ENCODE measurements at regions not wholly inside any gene's neighbourhood (a gene's known extent, or its start where the extent isn't known, plus 50 kb on each side); places are given as distances from the start of the nearest gene placed in this dataset.
"Not testable (repeated sequence)": the region's sequence is repeated elsewhere in the genome, so short reads cannot be mapped to it uniquely, and the experiment has no call there.

DNA sequence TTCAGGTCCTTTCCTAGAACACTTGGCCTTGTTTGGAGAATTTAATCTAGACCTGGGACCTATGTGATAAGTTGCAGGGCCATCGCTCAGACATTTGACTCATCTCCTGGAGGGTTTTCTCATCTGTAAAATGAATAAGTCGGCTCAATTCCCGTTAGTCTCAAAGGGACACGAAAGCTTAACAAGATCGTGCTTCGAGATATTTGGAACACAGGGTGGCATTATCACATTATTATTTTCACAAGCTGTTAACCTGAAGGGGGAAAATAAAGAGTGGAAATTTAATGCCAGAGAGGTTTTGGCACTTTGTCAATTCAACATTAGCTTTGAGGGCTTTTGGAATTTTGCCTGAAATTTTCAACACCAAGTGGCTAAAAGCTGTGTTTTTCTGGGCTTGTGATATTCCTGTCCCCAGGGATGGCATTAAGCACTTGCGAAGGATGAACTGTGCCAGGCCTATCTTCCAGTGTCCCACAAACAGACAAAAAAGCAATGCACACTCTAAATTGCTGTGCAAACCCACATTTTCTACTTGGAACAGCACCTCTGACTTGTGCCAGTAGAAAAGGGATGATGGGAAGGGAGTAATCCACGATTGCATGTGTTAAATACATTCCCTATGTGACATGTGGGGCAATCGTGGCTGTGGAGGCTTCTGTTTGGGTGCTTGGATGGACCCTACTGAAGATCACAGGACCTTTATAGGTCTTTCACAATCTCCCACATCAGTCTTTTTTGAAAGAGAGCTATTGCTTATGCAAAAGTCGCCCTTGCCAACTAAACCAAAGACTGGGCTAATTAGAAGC is 478.7 kb downstream of the MFSD1 start:
- peaks cover 6% of the 10 kb centered on the region for H3K27me3 Mint-ChIP-seq (ENCODE audit: low read depth)
- no peaks in the 10 kb centered on the region for H3K36me3 Mint-ChIP-seq (ENCODE audit: low read depth)
- peaks cover 1% of the 10 kb centered on the region for H3K9me3 Mint-ChIP-seq
- no peak overlapping the region for H3K27ac Mint-ChIP-seq
- intact Hi-C loops (cut with micrococcal nuclease) = no loop called here
- CTCF ChIA-PET = no interaction called here
- no peak overlapping the region for H3K4me3 Mint-ChIP-seq
- no peaks in the 10 kb centered on the region for H3K4me1 Mint-ChIP-seq (ENCODE audit: low read depth)
- DNase-seq = no peak

DNA sequence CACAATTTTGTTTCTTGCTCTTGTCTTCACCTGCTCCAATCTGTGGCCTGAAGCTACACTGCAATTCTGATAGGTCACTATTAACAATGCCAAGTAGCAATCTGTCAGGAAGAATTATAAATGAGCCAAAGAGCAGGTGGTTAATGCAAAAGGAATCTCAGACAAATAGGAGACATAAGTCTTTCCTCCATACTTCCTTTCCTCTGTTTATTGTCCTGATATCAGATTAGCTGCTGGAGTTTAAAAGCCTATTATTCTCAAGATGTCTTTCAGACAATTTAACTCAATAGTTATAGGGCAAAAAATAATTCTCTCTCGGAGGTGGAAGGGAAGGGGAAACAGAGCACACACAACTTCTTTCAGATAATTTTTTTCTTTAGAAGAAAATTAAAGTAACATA is 491.6 kb downstream of the MFSD1 start:
- Mint-ChIP-seq H3K27me3 (ENCODE audit: low read depth) (peaks cover 6% of the 10 kb centered on the region), H3K27ac (no peak overlapping the region), H3K36me3 (ENCODE audit: low read depth) (no peaks in the 10 kb centered on the region), H3K9me3 (peaks cover 2% of the 10 kb centered on the region), H3K4me1 (ENCODE audit: low read depth) (no peaks in the 10 kb centered on the region), H3K4me3 (no peak overlapping the region)
- CTCF ChIA-PET = no interaction called here
- intact Hi-C loops (cut with micrococcal nuclease) = no loop called here
- no peak for DNase-seq

DNA sequence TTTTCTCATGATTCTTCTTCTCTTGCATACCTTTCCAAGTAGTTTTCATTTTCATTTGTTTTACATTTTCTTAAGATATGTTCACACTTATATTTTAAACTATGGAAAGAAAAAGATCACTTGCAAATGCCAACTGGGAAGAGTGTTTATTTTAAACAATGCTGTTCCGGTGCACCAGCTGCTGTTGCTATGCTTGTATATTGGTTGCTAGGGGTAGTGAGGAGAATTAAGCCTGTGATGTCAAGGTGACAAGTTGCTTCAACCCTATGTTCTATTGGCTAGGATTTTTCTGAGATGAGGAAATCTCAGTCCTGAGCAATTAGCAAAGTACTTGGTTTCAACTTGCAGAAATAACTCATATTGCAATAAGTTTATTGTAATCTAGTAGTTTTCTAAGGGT is 500.1 kb downstream of the MFSD1 start:
- no peak overlapping the region for H3K4me3 Mint-ChIP-seq
- no peaks in the 10 kb centered on the region for H3K36me3 Mint-ChIP-seq (ENCODE audit: low read depth)
- H3K4me1 Mint-ChIP-seq (ENCODE audit: low read depth) = no peaks in the 10 kb centered on the region
- CTCF ChIA-PET = no interaction called here
- no peaks in the 10 kb centered on the region for H3K9me3 Mint-ChIP-seq
- H3K27me3 Mint-ChIP-seq (ENCODE audit: low read depth) = peaks cover 6% of the 10 kb centered on the region
- intact Hi-C loops (cut with micrococcal nuclease) = no loop called here
- DNase-seq = no peak
- H3K27ac Mint-ChIP-seq = no peak overlapping the region

DNA sequence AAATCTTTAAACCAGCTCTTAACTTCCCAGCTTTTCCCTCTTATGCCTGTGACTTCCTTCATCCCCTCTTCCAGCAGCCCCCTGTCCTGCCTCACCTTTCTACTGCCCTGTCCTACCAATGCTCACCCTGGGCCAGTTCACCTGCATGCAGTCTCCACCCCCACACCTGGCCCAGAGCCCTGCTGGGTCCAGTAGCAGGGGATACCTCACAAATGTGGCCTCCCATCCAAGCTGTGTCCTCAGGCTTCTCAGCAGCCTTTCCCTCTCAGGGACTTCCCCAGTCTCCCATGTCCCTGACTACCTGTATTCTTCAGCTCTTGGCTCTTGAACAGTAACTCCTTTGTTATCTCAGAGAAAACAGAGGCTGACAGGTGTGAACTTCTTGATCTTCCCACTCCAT is 503.2 kb downstream of the MFSD1 start:
- CTCF ChIA-PET = no interaction called here
- intact Hi-C loops (cut with micrococcal nuclease) = no loop called here
- H3K9me3 Mint-ChIP-seq = no peaks in the 10 kb centered on the region
- no peaks in the 10 kb centered on the region for H3K36me3 Mint-ChIP-seq (ENCODE audit: low read depth)
- DNase-seq = no peak
- peaks cover 7% of the 10 kb centered on the region for H3K27me3 Mint-ChIP-seq (ENCODE audit: low read depth)
- H3K4me1 Mint-ChIP-seq (ENCODE audit: low read depth) = no peaks in the 10 kb centered on the region
- no peak overlapping the region for H3K27ac Mint-ChIP-seq
- no peak overlapping the region for H3K4me3 Mint-ChIP-seq

DNA sequence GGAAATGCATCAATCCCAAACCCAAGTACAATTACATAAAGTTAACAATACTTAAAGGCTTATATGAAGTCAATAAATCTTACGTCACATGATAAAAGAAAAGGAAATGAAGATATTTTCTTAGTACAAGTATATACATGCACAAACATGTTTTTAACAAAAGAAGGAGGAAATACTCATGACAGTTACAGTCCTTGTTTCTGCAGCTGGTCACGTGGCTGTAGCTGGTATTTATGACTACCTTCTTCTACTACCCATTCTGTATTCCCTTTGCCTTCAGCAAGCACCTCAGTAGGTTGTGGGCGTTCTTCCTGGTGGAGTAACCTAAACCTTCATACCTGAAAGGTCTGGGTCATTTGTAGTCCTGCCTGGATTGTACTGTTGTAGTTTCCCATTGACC is 514.9 kb downstream of the MFSD1 start:
- H3K4me1 Mint-ChIP-seq (ENCODE audit: low read depth); CTCF ChIA-PET; intact Hi-C loops (cut with micrococcal nuclease); DNase-seq; H3K36me3 Mint-ChIP-seq (ENCODE audit: low read depth); H3K9me3 Mint-ChIP-seq; H3K27me3 Mint-ChIP-seq (ENCODE audit: low read depth); H3K27ac Mint-ChIP-seq; H3K4me3 Mint-ChIP-seq: not testable (repeated sequence)

DNA sequence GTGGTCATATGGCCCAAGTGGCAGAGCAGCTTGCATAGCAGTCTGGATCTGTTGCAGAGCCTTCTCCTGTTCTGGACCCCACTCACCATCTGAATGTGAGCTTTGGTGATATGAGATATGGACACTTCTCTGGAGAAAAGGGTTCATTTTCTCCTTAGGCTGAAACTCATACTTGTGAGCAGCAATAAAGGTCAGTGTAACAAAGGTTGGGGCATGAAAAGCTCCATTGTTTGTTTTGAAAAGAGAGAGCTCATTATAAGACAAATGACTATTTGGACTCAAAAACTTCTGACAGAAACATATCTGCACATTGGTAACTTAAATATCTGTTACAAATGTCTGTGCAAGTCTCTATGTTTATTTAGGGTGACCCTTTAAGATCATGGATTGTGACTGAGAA is 517.3 kb downstream of the MFSD1 start:
- intact Hi-C loops (cut with micrococcal nuclease) = no loop called here
- CTCF ChIA-PET = no interaction called here
- no peak overlapping the region for H3K4me3 Mint-ChIP-seq

DNA sequence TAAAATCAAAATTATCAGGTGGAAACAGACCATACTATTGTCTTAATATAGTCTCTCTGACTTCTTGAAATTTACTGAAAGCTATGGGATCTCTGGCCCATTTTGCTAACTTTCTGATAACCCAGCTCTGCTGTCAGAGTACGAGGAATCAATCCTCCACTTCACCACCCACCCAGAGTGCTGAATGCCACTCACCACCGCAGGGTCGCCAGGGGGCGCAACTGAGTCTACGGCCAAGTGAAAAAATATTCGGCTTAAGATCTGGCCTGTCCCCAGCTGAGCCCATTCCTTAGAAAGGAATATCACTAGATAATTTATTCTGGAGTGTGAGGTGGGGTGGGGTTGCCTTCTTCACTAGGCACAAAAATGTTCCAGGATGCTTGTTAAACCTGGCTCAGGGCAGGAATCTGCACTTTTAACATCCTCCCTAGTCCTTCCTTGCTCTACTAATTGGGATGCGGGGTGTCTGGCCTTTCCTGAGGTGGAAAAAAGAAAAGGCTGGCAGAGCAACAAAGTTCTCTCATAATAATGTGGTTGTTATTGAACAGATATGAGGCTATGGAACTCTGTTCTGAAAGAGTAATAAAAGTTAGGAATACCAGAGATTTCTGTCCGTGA is 520.6 kb downstream of the MFSD1 start:
- no peaks in the 10 kb centered on the region for H3K36me3 Mint-ChIP-seq (ENCODE audit: low read depth)
- no peak overlapping the region for H3K4me3 Mint-ChIP-seq
- peak; percentile 9 for DNase-seq
- H3K27me3 Mint-ChIP-seq (ENCODE audit: low read depth) = no peaks in the 10 kb centered on the region
- H3K9me3 Mint-ChIP-seq = peaks cover 2% of the 10 kb centered on the region
- CTCF ChIA-PET = interaction anchor here (0.6 to 1.0 kb wide), 3 partner anchors 27 to 485 kb away, joined by 3 to 4 read pairs (median 3); no protein-coding TSS in a partner anchor
- intact Hi-C loops (cut with micrococcal nuclease) = loop anchor here (1.0 kb wide), 1 partner anchor 483 kb away; no protein-coding TSS in a partner anchor
- H3K27ac Mint-ChIP-seq = no peak overlapping the region
- H3K4me1 Mint-ChIP-seq (ENCODE audit: low read depth) = no peaks in the 10 kb centered on the region

More for the DNA sequence above, 517.3 kb downstream of the MFSD1 start:
- Mint-ChIP-seq H3K4me1 (ENCODE audit: low read depth) (no peaks in the 10 kb centered on the region), H3K27ac (no peak overlapping the region), H3K9me3 (peaks cover 2% of the 10 kb centered on the region), H3K36me3 (ENCODE audit: low read depth) (no peaks in the 10 kb centered on the region), H3K27me3 (ENCODE audit: low read depth) (no peaks in the 10 kb centered on the region)
- no peak for DNase-seq

DNA sequence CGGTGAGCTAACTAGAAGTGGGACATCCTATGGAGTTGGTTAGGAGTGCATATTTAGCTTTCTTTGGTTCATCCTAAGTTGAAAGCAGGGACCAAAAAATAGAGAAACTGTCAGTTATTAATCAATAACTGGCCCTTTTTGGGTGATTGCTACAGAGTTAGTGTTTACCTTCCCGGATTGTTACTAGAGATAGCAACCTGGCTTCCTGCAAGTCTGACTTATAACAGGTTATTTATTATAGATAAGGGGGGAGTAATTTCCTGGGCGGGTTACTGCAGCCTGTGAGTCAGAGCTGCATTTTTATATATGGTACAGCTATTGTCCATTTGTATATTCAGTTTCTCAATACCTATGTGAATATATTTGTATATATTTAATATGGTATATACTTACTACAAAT is 522.0 kb downstream of the MFSD1 start:
- CTCF ChIA-PET = interaction anchor here (1.0 kb wide), 1 partner anchor 10 kb away, joined by 3 read pairs; no protein-coding TSS in a partner anchor
- H3K36me3 Mint-ChIP-seq (ENCODE audit: low read depth) = no peaks in the 10 kb centered on the region
- H3K27ac Mint-ChIP-seq = no peak overlapping the region
- no peaks in the 10 kb centered on the region for H3K4me1 Mint-ChIP-seq (ENCODE audit: low read depth)
- H3K9me3 Mint-ChIP-seq = peaks cover 2% of the 10 kb centered on the region
- no peak overlapping the region for H3K4me3 Mint-ChIP-seq
- no peaks in the 10 kb centered on the region for H3K27me3 Mint-ChIP-seq (ENCODE audit: low read depth)
- intact Hi-C loops (cut with micrococcal nuclease) = no loop called here
- DNase-seq = no peak

DNA sequence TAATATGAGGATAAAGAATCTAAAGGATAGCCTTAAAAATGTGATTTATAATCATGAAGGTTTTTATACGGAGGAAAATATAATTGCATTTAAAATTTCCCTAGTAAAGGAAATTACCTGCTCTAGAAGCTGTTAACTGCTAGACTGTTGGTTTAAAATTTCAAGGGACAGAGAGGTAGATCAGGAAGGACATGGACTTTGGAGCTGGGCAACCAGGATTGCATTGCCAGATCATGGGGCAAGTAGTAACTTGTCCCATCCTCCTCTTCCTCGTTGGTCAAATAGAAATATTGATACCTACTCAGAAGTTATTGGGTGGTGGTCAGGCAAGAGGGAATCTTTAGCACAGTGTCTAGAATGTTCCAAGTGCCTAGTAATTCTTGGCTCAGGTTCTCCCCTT is 525.1 kb downstream of the MFSD1 start:
- peaks cover 2% of the 10 kb centered on the region for H3K9me3 Mint-ChIP-seq
- H3K4me3 Mint-ChIP-seq = no peak overlapping the region
- no peak overlapping the region for H3K27ac Mint-ChIP-seq
- H3K4me1 Mint-ChIP-seq (ENCODE audit: low read depth) = no peaks in the 10 kb centered on the region
- CTCF ChIA-PET = no interaction called here
- intact Hi-C loops (cut with micrococcal nuclease) = no loop called here
- H3K27me3 Mint-ChIP-seq (ENCODE audit: low read depth) = no peaks in the 10 kb centered on the region
- no peak for DNase-seq
- no peaks in the 10 kb centered on the region for H3K36me3 Mint-ChIP-seq (ENCODE audit: low read depth)

DNA sequence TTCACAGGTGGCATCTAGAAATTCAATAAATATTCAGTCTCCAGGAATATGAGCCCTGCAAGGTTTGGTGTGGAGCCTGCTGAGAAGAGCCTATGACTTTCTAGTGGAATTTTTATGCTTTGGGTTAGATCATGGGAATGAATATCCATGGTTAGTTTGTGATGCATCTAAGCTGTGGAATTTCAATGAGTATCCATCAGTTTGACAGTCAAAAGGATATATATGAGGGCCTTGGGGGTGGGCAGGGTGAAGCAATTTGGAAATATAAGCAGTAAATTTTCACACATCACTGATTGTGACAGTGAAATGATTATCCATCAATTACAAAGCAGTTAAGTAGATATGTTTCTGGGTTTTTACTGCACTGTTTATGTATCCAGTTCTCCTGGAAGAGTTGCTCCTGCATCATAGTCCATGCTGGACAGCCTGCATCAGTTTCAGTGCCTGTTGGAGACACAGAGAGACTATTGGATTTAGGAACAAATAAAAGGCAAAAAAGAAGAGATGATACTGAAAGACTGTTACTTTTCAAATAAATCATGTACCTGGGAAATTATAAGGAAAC is 530.8 kb downstream of the MFSD1 start:
- no peaks in the 10 kb centered on the region for H3K27me3 Mint-ChIP-seq (ENCODE audit: low read depth)
- DNase-seq = no peak
- H3K4me1 Mint-ChIP-seq (ENCODE audit: low read depth) = no peaks in the 10 kb centered on the region
- intact Hi-C loops (cut with micrococcal nuclease) = no loop called here
- CTCF ChIA-PET = no interaction called here
- H3K4me3 Mint-ChIP-seq = no peak overlapping the region
- H3K27ac Mint-ChIP-seq = no peak overlapping the region
- no peaks in the 10 kb centered on the region for H3K9me3 Mint-ChIP-seq
- no peaks in the 10 kb centered on the region for H3K36me3 Mint-ChIP-seq (ENCODE audit: low read depth)

DNA sequence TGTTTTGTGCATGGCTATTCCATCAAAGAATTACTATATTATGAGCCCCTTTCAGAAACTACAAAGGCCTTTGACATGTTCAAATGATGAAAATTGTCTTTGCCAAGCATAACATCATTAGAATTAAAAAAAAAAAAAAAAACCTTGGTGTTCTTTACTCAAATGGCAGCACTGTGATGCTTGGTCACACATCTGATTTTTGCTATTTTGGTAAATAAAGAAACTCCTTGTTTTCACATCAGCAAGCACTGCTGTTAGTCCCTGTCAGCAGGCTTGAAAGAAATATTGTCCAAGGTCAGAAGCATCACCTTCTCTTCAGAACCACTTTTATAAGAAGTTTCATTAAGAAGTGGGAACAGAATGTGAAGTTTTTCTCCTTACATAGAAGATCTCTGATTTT is 537.3 kb downstream of the MFSD1 start:
- Mint-ChIP-seq H3K27ac (no peak overlapping the region), H3K9me3 (peaks cover 4% of the 10 kb centered on the region), H3K27me3 (ENCODE audit: low read depth) (no peaks in the 10 kb centered on the region), H3K4me1 (ENCODE audit: low read depth) (no peaks in the 10 kb centered on the region), H3K4me3 (no peak overlapping the region), H3K36me3 (ENCODE audit: low read depth) (no peaks in the 10 kb centered on the region)
- DNase-seq = no peak
- CTCF ChIA-PET = interaction anchor here (0.6 kb wide), 1 partner anchor 10 kb away, joined by 3 read pairs; no protein-coding TSS in a partner anchor
- intact Hi-C loops (cut with micrococcal nuclease) = no loop called here

DNA sequence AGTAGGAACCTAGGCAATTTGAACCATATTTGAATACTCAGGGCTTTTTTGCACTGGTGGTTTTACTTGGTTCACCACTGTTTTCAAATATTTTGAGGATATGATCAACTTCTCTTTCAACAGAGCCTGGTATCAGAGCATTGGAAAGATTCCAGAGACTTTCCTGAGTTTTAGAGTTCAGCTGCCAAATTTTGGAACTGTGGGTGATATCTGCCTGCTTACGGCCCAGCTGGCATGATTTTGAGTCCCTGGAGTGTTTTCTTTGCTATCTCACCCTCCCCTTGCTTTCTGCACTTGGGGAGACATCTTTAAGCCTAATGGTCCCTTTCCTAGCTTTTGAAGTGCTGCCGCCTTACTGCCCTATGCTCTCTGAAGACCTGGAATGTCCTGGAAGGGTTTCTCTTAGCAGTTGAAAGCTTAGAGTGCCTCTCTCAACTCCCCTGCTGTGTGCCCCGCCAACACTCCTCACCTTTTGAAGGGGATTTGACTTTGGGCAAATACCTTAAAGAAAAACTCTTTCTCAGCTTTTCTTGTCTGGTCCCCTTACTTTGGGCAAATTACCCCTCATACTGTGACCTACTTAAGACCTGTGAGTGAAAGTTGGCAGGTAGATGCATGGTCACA is 539.1 kb downstream of the MFSD1 start:
- intact Hi-C loops (cut with micrococcal nuclease) = no loop called here

More for the DNA sequence above, 539.1 kb downstream of the MFSD1 start:
- no peak for DNase-seq
- peaks cover 4% of the 10 kb centered on the region for H3K9me3 Mint-ChIP-seq
- H3K4me3 Mint-ChIP-seq = no peak overlapping the region
- H3K36me3 Mint-ChIP-seq (ENCODE audit: low read depth) = no peaks in the 10 kb centered on the region
- no peaks in the 10 kb centered on the region for H3K27me3 Mint-ChIP-seq (ENCODE audit: low read depth)
- no peak overlapping the region for H3K27ac Mint-ChIP-seq
- H3K4me1 Mint-ChIP-seq (ENCODE audit: low read depth) = no peaks in the 10 kb centered on the region
- CTCF ChIA-PET = no interaction called here
